SK-N-MC (cell line): ENCODE measurements at regions not wholly inside any gene's neighbourhood (a gene's known extent, or its start where the extent isn't known, plus 50 kb on each side); places are given as distances from the start of the nearest gene placed in this dataset.

ENCODE experiments used
- EZH2 ChIP-seq: fragments of 200-600 bp; sonication (generic); IDR thresholded peaks from one replicate; pipeline ENCODE4 v1.6.1; 2017; ENCODE audit warnings: antibody characterized with exemption
- FOXP2 ChIP-seq: optimal IDR thresholded peaks from 2 replicates; pipeline ENCODE3; 2011; ENCODE audit warnings: mild to moderate bottlenecking, moderate library complexity; ENCODE audit not compliant: insufficient read depth; ENCODE audit errors: extremely low read length, control extremely low read depth
- POLR2AphosphoS5 ChIP-seq: IDR thresholded peaks from 2 replicates; pipeline ENCODE4 v1.6.1; 2012; ENCODE audit warnings: mild to moderate bottlenecking, low read depth, low read length, borderline replicate concordance

DNA sequence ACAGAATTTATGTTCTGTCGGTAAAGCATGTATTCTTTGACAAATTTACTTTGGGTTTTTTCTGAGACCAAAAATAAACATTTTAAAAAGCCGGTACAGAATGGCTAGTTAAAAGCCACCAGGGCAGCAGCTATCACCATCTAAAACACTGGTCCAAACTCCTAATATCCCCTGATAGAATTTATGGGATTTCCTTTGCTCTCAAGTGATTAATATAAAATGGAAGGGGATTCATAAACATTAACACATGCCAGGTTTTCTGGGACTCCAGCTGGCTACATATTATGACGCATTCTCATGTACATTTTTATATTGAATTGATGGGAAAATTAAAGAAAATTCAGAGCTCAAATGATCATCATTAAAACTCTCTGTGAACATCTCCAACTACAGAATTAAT, 640.8 kb downstream of the C12orf50 start:
- TF ChIP-seq POLR2AphosphoS5 (no peak), EZH2 (no peak), FOXP2 (no peak)
